Right ventricle myocardium superior (tissue), 1 donor: ENCODE measurements at regions not wholly inside any gene's neighbourhood (a gene's known extent, or its start where the extent isn't known, plus 50 kb on each side); places are given as distances from the start of the nearest gene placed in this dataset.
A peak's percentile ranks its signal among the peaks of the same experiment; 100 is the strongest.

Experiments used
- ATAC-seq: fragments of 200-7000 bp; cut with Tn5 transposase; one replicate; pipeline ENCODE4 v1.9.1; 2020; ENCODE audit warnings: mild to moderate bottlenecking; ENCODE audit not compliant: poor library complexity
- DNase-seq: peaks from one replicate; pipeline ENCODE4 v3.0.0-alpha.2; 2020
- intact Hi-C: fragments of 100-400 bp; cut with DNase I; formaldehyde crosslinking; loops from one replicate; pipeline ENCODE4 v1.11.2; 2022
- donor health status: DM: no; HTN: yes; CAD: no; lungs with severe emphysema.

- intact Hi-C loops, result no loop called here
- ATAC-seq (peak; percentile 49), DNase-seq (no peak)
These were observed 77.5 kb upstream of the PHYHIPL start for GRCh38 chr10:59098831-59099452.

- ATAC-seq (no peak), DNase-seq (no peak)
- intact Hi-C loops, result no loop called here
These were observed 77.0 kb upstream of the PHYHIPL start for GRCh38 chr10:59099481-59099880.

GRCh38 chr10:59102394-59102793 is 74.0 kb upstream of the PHYHIPL start:
- intact Hi-C loops, result no loop called here
- no peak for ATAC-seq
- no peak for DNase-seq

- intact Hi-C loops, result no loop called here
These were observed 72.3 kb upstream of the PHYHIPL start for GRCh38 chr10:59104186-59104585.

GRCh38 chr10:59106441-59106840 is 70.0 kb upstream of the PHYHIPL start:
- ATAC-seq (no peak), DNase-seq (no peak)
- intact Hi-C loops, result no loop called here

More at GRCh38 chr10:59104186-59104585, 72.3 kb upstream of the PHYHIPL start:
- ATAC-seq (no peak), DNase-seq (no peak)

- intact Hi-C loops, result no loop called here
- no peak for DNase-seq
- no peak for ATAC-seq
These were observed 69.3 kb upstream of the PHYHIPL start for GRCh38 chr10:59107147-59107546.

- DNase-seq (no peak), ATAC-seq (no peak)
- intact Hi-C loops, result no loop called here
These were observed 68.1 kb upstream of the PHYHIPL start for GRCh38 chr10:59108296-59108870.

- intact Hi-C loops, result no loop called here
- DNase-seq (no peak), ATAC-seq (no peak)
These were observed 67.6 kb upstream of the PHYHIPL start for GRCh38 chr10:59108886-59109288.

GRCh38 chr10:59109826-59110225 is 66.6 kb upstream of the PHYHIPL start:
- ATAC-seq (no peak), DNase-seq (no peak)
- intact Hi-C loops, result no loop called here

- intact Hi-C loops, result no loop called here
- DNase-seq, result no peak
- ATAC-seq, result no peak
These were observed 52.3 kb upstream of the PHYHIPL start for GRCh38 chr10:59124187-59124586.

- intact Hi-C loops, result no loop called here
- ATAC-seq (no peak), DNase-seq (no peak)
These were observed 50.8 kb upstream of the PHYHIPL start for GRCh38 chr10:59125666-59126065.

- ATAC-seq, result no peak
These were observed 50.2 kb upstream of the PHYHIPL start for GRCh38 chr10:59126261-59126660.

More at GRCh38 chr10:59126261-59126660, 50.2 kb upstream of the PHYHIPL start:
- intact Hi-C loops, result no loop called here
- DNase-seq, result no peak
